IMR-90 (cell line): ENCODE measurements at regions not wholly inside any gene's neighbourhood (a gene's known extent, or its start where the extent isn't known, plus 50 kb on each side); places are given as distances from the start of the nearest gene placed in this dataset.

Experiments
- ATAC-seq: fragments of 200-7000 bp; cut with Tn5 transposase; 2 replicates; pipeline ENCODE4 v1.9.1; 2020; ENCODE audit warnings: low read depth, mild to moderate bottlenecking, moderate library complexity
- BruUV-seq: library from RNA; stranded (reverse); fragments of 400-500 nt; replicated peaks from 2 replicates; lab custom pipeline; 2021; lab: Mats Ljungman, UMichigan
- CTCF ChIA-PET: fragments of 300-600 bp; formaldehyde crosslinking; extraction: SDS; loops from one replicate; lab custom pipeline; 2021; ENCODE audit warnings: antibody characterized with exemption; lab: Yijun Ruan, JAX
- POLR2A ChIA-PET: fragments of 300-600 bp; sonication (Branson Sonifier 250); formaldehyde crosslinking; loops from one replicate; lab custom pipeline; 2022; ENCODE audit warnings: antibody characterized with exemption; ENCODE audit not compliant: unreplicated experiment; lab: Charles Lee
- DNase-seq: peaks from one replicate; pipeline ENCODE4 v3.0.0; 2013
- H2AFZ ChIP-seq: replicated peaks from 2 replicates; pipeline ENCODE3; 2013; ENCODE audit warnings: low read length, mild to moderate bottlenecking; ENCODE audit not compliant: poor library complexity
- H2AK5ac ChIP-seq: 2 replicates; pipeline ENCODE4 v1.6.1; 2013; ENCODE audit warnings: low read depth, low read length, inconsistent platforms
- H2AK9ac ChIP-seq: replicated peaks from 2 replicates; pipeline ENCODE3; 2013; ENCODE audit warnings: mild to moderate bottlenecking, low read depth, low read length, moderate library complexity; ENCODE audit not compliant: poor library complexity
- H2BK120ac ChIP-seq: 2 replicates; pipeline ENCODE4 v1.6.1; 2013; ENCODE audit warnings: low read depth, low read length, inconsistent platforms
- H2BK15ac ChIP-seq: 3 replicates; pipeline ENCODE4 v1.6.1; 2013; ENCODE audit warnings: low read depth, low read length, inconsistent platforms
- H2BK20ac ChIP-seq: 2 replicates; pipeline ENCODE4 v1.6.1; 2013; ENCODE audit warnings: low read depth, mild to moderate bottlenecking, inconsistent platforms, low read length, moderate library complexity
- H2BK5ac ChIP-seq: 2 replicates; pipeline ENCODE4 v1.6.1; 2013; ENCODE audit warnings: mild to moderate bottlenecking, low read depth, low read length, inconsistent platforms; ENCODE audit not compliant: poor library complexity, severe bottlenecking
- H3K14ac ChIP-seq: replicated peaks from 2 replicates; pipeline ENCODE4 v1.6.1; 2013; ENCODE audit warnings: low read depth, low read length, inconsistent platforms
- H3K18ac ChIP-seq: 2 replicates; pipeline ENCODE4 v1.6.1; 2013; ENCODE audit warnings: low read depth, low read length, control low read depth
- H3K23ac ChIP-seq: 2 replicates; pipeline ENCODE4 v1.6.1; 2013; ENCODE audit warnings: low read depth, low read length, inconsistent platforms
- H3K27ac ChIP-seq: 2 replicates; pipeline ENCODE4 v1.5.1; 2013; ENCODE audit warnings: mild to moderate bottlenecking, control low read depth, low read length; ENCODE audit not compliant: insufficient read depth
- H3K27me3 ChIP-seq: 2 replicates; pipeline ENCODE4 v1.6.1; 2013; ENCODE audit warnings: low read length; ENCODE audit not compliant: control insufficient read depth, insufficient read depth
- H3K36me3 ChIP-seq: 2 replicates; pipeline ENCODE4 v1.6.1; 2013; ENCODE audit warnings: low read length, mixed read lengths; ENCODE audit not compliant: control insufficient read depth, insufficient read depth
- H3K4ac ChIP-seq: 2 replicates; pipeline ENCODE4 v1.6.1; 2013; ENCODE audit warnings: low read depth, low read length, inconsistent platforms
- H3K4me1 ChIP-seq: 2 replicates; pipeline ENCODE4 v1.6.1; 2013; ENCODE audit warnings: low read length, mixed read lengths; ENCODE audit not compliant: control insufficient read depth, insufficient read depth
- H3K4me2 ChIP-seq: 2 replicates; pipeline ENCODE4 v1.6.1; 2013; ENCODE audit warnings: low read depth, mild to moderate bottlenecking, control low read depth, low read length, moderate library complexity
- H3K4me3 ChIP-seq: 2 replicates; pipeline ENCODE4 v1.5.1; 2013; ENCODE audit warnings: low read depth, mild to moderate bottlenecking, control low read depth, low read length, moderate library complexity; ENCODE audit not compliant: insufficient read depth
- H3K56ac ChIP-seq: 2 replicates; pipeline ENCODE4 v1.6.1; 2013; ENCODE audit warnings: low read length, inconsistent platforms; ENCODE audit not compliant: insufficient read depth; ENCODE audit errors: extremely low read depth
- H3K79me1 ChIP-seq, 2 experiments: 2 replicates each; pipeline ENCODE4 v1.6.1; 2013; ENCODE audit warnings: low read length in 2 of 2, inconsistent platforms in 1 of 2, low read depth in 1 of 2
- H3K9ac ChIP-seq: 2 replicates; pipeline ENCODE4 v1.6.1; 2013; ENCODE audit warnings: low read depth, low read length, control low read depth
- H3K9me1 ChIP-seq: 2 replicates; pipeline ENCODE4 v1.6.1; 2013; ENCODE audit warnings: low read length, inconsistent platforms; ENCODE audit not compliant: insufficient read depth
- H3K9me3 ChIP-seq: 2 replicates; pipeline ENCODE4 v1.6.1; 2013; ENCODE audit warnings: low read length; ENCODE audit not compliant: control insufficient read depth, insufficient read depth
- H4K20me1 ChIP-seq: 2 replicates; pipeline ENCODE4 v1.6.1; 2013; ENCODE audit warnings: low read length, inconsistent platforms; ENCODE audit not compliant: insufficient read depth
- H4K5ac ChIP-seq: 2 replicates; pipeline ENCODE4 v1.6.1; 2013; ENCODE audit warnings: mild to moderate bottlenecking, low read depth, low read length, control low read depth
- H4K8ac ChIP-seq, 2 experiments: 2 replicates each; pipeline ENCODE4 v1.6.1; 2013; ENCODE audit warnings: low read depth in 2 of 2, low read length in 2 of 2, control low read depth in 1 of 2, inconsistent platforms in 1 of 2
- H4K91ac ChIP-seq: 2 replicates; pipeline ENCODE4 v1.6.1; 2013; ENCODE audit warnings: low read depth, low read length, inconsistent platforms; ENCODE audit not compliant: insufficient read depth
- CEBPB ChIP-seq: IDR thresholded peaks from 2 replicates; pipeline ENCODE4 v1.6.1; 2012; ENCODE audit warnings: low read depth, low read length, improper control_type of control experiment
- CTCF ChIP-seq: conservative IDR thresholded peaks from 2 replicates; pipeline ENCODE4 v1.5.1; 2012; ENCODE audit warnings: mild to moderate bottlenecking, low read depth, low read length, improper control_type of control experiment
- WGBS, 2 experiments: methylation state at CpG; one replicate each; pipeline versions ENCODE4 v1.1.5 to v1.1.7; 2013; ENCODE audit warnings: missing lambda C conversion rate in 2 of 2; ENCODE audit not compliant: insufficient read length in 1 of 2; ENCODE audit errors: extremely low coverage in 2 of 2; 5-methylcytosine and 5-hydroxymethylcytosine counted together
- dilution Hi-C: fragments of 300-500 bp; cut with HindIII; formaldehyde crosslinking; loops from one replicate; pipeline ENCODE4 v1.14.3; 2018; ENCODE audit warnings: low sequenced_read_pairs; ENCODE audit not compliant: unreplicated experiment
- in situ Hi-C: fragments of 300-500 bp; cut with MboI; formaldehyde crosslinking; loops from 3 replicates; pipeline ENCODE4 v1.14.3; 2019; ENCODE audit warnings: low sequenced_read_pairs, inconsistent platforms, mixed read lengths
- intact Hi-C: fragments of 100-400 bp; cut with micrococcal nuclease; formaldehyde crosslinking; loops from 2 replicates; pipeline ENCODE4 v1.10.0; 2022

- no peak for TF ChIP-seq CTCF
Observed at GRCh38 chr5:93076566-93076965, 504.5 kb downstream of the NR2F1-AS1 start (continued).

GRCh38 chr5:93076096-93076495, 504.9 kb downstream of the NR2F1-AS1 start:
- H3K14ac ChIP-seq, result no peak overlapping the region
- ATAC-seq, result no peak
- H3K4me1 ChIP-seq, result peaks cover 4% of the 10 kb centered on the region
- H3K4me2 ChIP-seq, result no peak overlapping the region
- intact Hi-C loops, result loop anchor here (5.0 to 10.0 kb wide), 5 partner anchors 159 to 761 kb away; no protein-coding TSS in a partner anchor
- no peaks in the 10 kb centered on the region; the same call in 1 of the 2 replicates for H4K20me1 ChIP-seq
- peak; percentile 77 for DNase-seq
- no peak overlapping the region for H2BK20ac ChIP-seq
- H3K23ac ChIP-seq, result no peak overlapping the region
- H2BK5ac ChIP-seq, result peak overlapping the region; percentile 32
- H3K4me3 ChIP-seq, result no peak overlapping the region
- no peaks in the 10 kb centered on the region for H3K9me3 ChIP-seq
- no peaks in the 10 kb centered on the region for H3K27me3 ChIP-seq
- H3K18ac ChIP-seq, result no peak overlapping the region
- H3K36me3 ChIP-seq, result no peaks in the 10 kb centered on the region
- no CpG with 5 or more reads among the region's 2 CpGs for WGBS, 2 experiments
- no peak overlapping the region for H3K9ac ChIP-seq
- H2BK120ac ChIP-seq, result no peak overlapping the region
- H3K4ac ChIP-seq, result no peak overlapping the region
- ChIA-PET CTCF (interaction anchor here (0.7 kb wide), 1 partner anchor 593 kb away, joined by 4 read pairs; no protein-coding TSS in a partner anchor), POLR2A (no interaction called here)
- no peaks in the 10 kb centered on the region for H3K79me1 ChIP-seq
- H2AK9ac ChIP-seq, result no peak overlapping the region
- H2AK5ac ChIP-seq, result no peak overlapping the region
- dilution Hi-C loops, result no loop called here
- no peak overlapping the region for H4K91ac ChIP-seq
- 0 out of 2 replicates have a peak, but pooled peaks have one; percentile 11 for TF ChIP-seq CEBPB
- TF ChIP-seq CTCF, result no peak
- peaks cover 3% of the 10 kb centered on the region; the same call in 1 of the 2 replicates for H3K9me1 ChIP-seq
- H3K27ac ChIP-seq, result no peak overlapping the region
- H4K8ac ChIP-seq, result no peak overlapping the region
- in situ Hi-C loops, result loop anchor here (25.0 kb wide), 1 partner anchor 764 kb away; no protein-coding TSS in a partner anchor
- no peak overlapping the region for H2AFZ ChIP-seq
- no peak overlapping the region for H2BK15ac ChIP-seq
- no peak overlapping the region for H4K5ac ChIP-seq
- BruUV-seq, result no TSS peak
- H3K56ac ChIP-seq, result no peak overlapping the region
